PC-9 (cell line): ENCODE measurements at regions not wholly inside any gene's neighbourhood (a gene's known extent, or its start where the extent isn't known, plus 50 kb on each side); places are given as distances from the start of the nearest gene placed in this dataset.

Source experiments
- CTCF ChIP-seq: fragments of 200-600 bp; sonication (generic); conservative IDR thresholded peaks from 2 replicates; pipeline ENCODE4 v1.6.1; 2017; ENCODE audit warnings: mixed run types, antibody characterized with exemption, mild to moderate bottlenecking, moderate library complexity
- EZH2 ChIP-seq: fragments of 200-600 bp; sonication (generic); IDR thresholded peaks from 2 replicates; pipeline ENCODE4 v1.8.0; 2017; ENCODE audit warnings: antibody characterized with exemption, low read depth

DNA sequence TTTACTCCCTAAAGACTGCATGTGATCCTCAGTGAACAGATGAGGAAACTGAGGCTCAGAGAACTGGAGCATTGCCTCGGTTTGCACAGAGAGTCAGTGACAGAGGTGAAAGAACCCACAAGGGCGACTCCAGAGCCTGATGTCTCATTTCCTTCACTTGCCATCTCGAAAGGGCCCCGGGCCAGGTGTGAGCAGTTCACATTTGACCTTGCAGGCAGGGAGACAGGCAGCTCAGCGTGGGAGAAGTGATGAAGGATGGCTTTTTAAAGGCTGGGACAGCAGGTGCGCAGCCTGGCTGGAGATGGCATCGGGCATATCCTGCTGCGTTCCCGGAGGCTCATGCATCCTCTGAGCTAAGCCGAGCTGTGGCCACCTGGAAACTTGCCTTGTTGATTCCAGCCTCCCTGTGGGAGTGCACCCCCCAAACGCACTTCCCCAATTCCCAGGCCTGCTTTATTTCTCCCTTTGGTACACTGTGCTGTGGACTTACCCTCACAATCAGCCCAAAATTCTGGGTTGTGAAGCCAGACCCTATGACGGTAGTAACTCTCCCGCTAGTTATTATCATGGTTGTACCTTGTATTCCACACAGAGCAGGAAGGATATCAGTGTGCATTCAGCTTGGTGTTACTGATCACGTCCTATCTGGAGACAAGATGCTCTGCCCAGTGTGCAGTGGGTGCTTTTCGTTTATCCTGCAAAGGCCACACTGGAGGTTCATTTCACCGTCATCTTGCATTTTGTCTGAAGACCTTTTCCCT lies 753.2 kb upstream of the EEF2KMT start:
- TF ChIP-seq CTCF (no peak), EZH2 (no peak)
